IMR-90 (cell line): ENCODE measurements at regions not wholly inside any gene's neighbourhood (a gene's known extent, or its start where the extent isn't known, plus 50 kb on each side); places are given as distances from the start of the nearest gene placed in this dataset.

Experiments
- ATAC-seq: fragments of 200-7000 bp; cut with Tn5 transposase; 2 replicates; pipeline ENCODE4 v1.9.1; 2020; ENCODE audit warnings: low read depth, mild to moderate bottlenecking, moderate library complexity
- BruUV-seq: library from RNA; stranded (reverse); fragments of 400-500 nt; replicated peaks from 2 replicates; lab custom pipeline; 2021; lab: Mats Ljungman, UMichigan
- CTCF ChIA-PET: fragments of 300-600 bp; formaldehyde crosslinking; extraction: SDS; loops from one replicate; lab custom pipeline; 2021; ENCODE audit warnings: antibody characterized with exemption; lab: Yijun Ruan, JAX
- POLR2A ChIA-PET: fragments of 300-600 bp; sonication (Branson Sonifier 250); formaldehyde crosslinking; loops from one replicate; lab custom pipeline; 2022; ENCODE audit warnings: antibody characterized with exemption; ENCODE audit not compliant: unreplicated experiment; lab: Charles Lee
- DNase-seq: peaks from one replicate; pipeline ENCODE4 v3.0.0; 2013
- H2AFZ ChIP-seq: replicated peaks from 2 replicates; pipeline ENCODE3; 2013; ENCODE audit warnings: low read length, mild to moderate bottlenecking; ENCODE audit not compliant: poor library complexity
- H2AK5ac ChIP-seq: 2 replicates; pipeline ENCODE4 v1.6.1; 2013; ENCODE audit warnings: low read depth, low read length, inconsistent platforms
- H2AK9ac ChIP-seq: replicated peaks from 2 replicates; pipeline ENCODE3; 2013; ENCODE audit warnings: mild to moderate bottlenecking, low read depth, low read length, moderate library complexity; ENCODE audit not compliant: poor library complexity
- H2BK120ac ChIP-seq: 2 replicates; pipeline ENCODE4 v1.6.1; 2013; ENCODE audit warnings: low read depth, low read length, inconsistent platforms
- H2BK15ac ChIP-seq: 3 replicates; pipeline ENCODE4 v1.6.1; 2013; ENCODE audit warnings: low read depth, low read length, inconsistent platforms
- H2BK20ac ChIP-seq: 2 replicates; pipeline ENCODE4 v1.6.1; 2013; ENCODE audit warnings: low read depth, mild to moderate bottlenecking, inconsistent platforms, low read length, moderate library complexity
- H2BK5ac ChIP-seq: 2 replicates; pipeline ENCODE4 v1.6.1; 2013; ENCODE audit warnings: mild to moderate bottlenecking, low read depth, low read length, inconsistent platforms; ENCODE audit not compliant: poor library complexity, severe bottlenecking
- H3K14ac ChIP-seq: replicated peaks from 2 replicates; pipeline ENCODE4 v1.6.1; 2013; ENCODE audit warnings: low read depth, low read length, inconsistent platforms
- H3K18ac ChIP-seq: 2 replicates; pipeline ENCODE4 v1.6.1; 2013; ENCODE audit warnings: low read depth, low read length, control low read depth
- H3K23ac ChIP-seq: 2 replicates; pipeline ENCODE4 v1.6.1; 2013; ENCODE audit warnings: low read depth, low read length, inconsistent platforms
- H3K27ac ChIP-seq: 2 replicates; pipeline ENCODE4 v1.5.1; 2013; ENCODE audit warnings: mild to moderate bottlenecking, control low read depth, low read length; ENCODE audit not compliant: insufficient read depth
- H3K27me3 ChIP-seq: 2 replicates; pipeline ENCODE4 v1.6.1; 2013; ENCODE audit warnings: low read length; ENCODE audit not compliant: control insufficient read depth, insufficient read depth
- H3K36me3 ChIP-seq: 2 replicates; pipeline ENCODE4 v1.6.1; 2013; ENCODE audit warnings: low read length, mixed read lengths; ENCODE audit not compliant: control insufficient read depth, insufficient read depth
- H3K4ac ChIP-seq: 2 replicates; pipeline ENCODE4 v1.6.1; 2013; ENCODE audit warnings: low read depth, low read length, inconsistent platforms
- H3K4me1 ChIP-seq: 2 replicates; pipeline ENCODE4 v1.6.1; 2013; ENCODE audit warnings: low read length, mixed read lengths; ENCODE audit not compliant: control insufficient read depth, insufficient read depth
- H3K4me2 ChIP-seq: 2 replicates; pipeline ENCODE4 v1.6.1; 2013; ENCODE audit warnings: low read depth, mild to moderate bottlenecking, control low read depth, low read length, moderate library complexity
- H3K4me3 ChIP-seq: 2 replicates; pipeline ENCODE4 v1.5.1; 2013; ENCODE audit warnings: low read depth, mild to moderate bottlenecking, control low read depth, low read length, moderate library complexity; ENCODE audit not compliant: insufficient read depth
- H3K56ac ChIP-seq: 2 replicates; pipeline ENCODE4 v1.6.1; 2013; ENCODE audit warnings: low read length, inconsistent platforms; ENCODE audit not compliant: insufficient read depth; ENCODE audit errors: extremely low read depth
- H3K79me1 ChIP-seq, 2 experiments: 2 replicates each; pipeline ENCODE4 v1.6.1; 2013; ENCODE audit warnings: low read length in 2 of 2, inconsistent platforms in 1 of 2, low read depth in 1 of 2
- H3K9ac ChIP-seq: 2 replicates; pipeline ENCODE4 v1.6.1; 2013; ENCODE audit warnings: low read depth, low read length, control low read depth
- H3K9me1 ChIP-seq: 2 replicates; pipeline ENCODE4 v1.6.1; 2013; ENCODE audit warnings: low read length, inconsistent platforms; ENCODE audit not compliant: insufficient read depth
- H3K9me3 ChIP-seq: 2 replicates; pipeline ENCODE4 v1.6.1; 2013; ENCODE audit warnings: low read length; ENCODE audit not compliant: control insufficient read depth, insufficient read depth
- H4K20me1 ChIP-seq: 2 replicates; pipeline ENCODE4 v1.6.1; 2013; ENCODE audit warnings: low read length, inconsistent platforms; ENCODE audit not compliant: insufficient read depth
- H4K5ac ChIP-seq: 2 replicates; pipeline ENCODE4 v1.6.1; 2013; ENCODE audit warnings: mild to moderate bottlenecking, low read depth, low read length, control low read depth
- H4K8ac ChIP-seq, 2 experiments: 2 replicates each; pipeline ENCODE4 v1.6.1; 2013; ENCODE audit warnings: low read depth in 2 of 2, low read length in 2 of 2, control low read depth in 1 of 2, inconsistent platforms in 1 of 2
- H4K91ac ChIP-seq: 2 replicates; pipeline ENCODE4 v1.6.1; 2013; ENCODE audit warnings: low read depth, low read length, inconsistent platforms; ENCODE audit not compliant: insufficient read depth
- BHLHE40 ChIP-seq: fragments of 150-350 bp; IDR thresholded peaks from 2 replicates; pipeline ENCODE4 v1.6.1; 2016; ENCODE audit warnings: mild to moderate bottlenecking, low read depth, low read length
- CEBPB ChIP-seq: IDR thresholded peaks from 2 replicates; pipeline ENCODE4 v1.6.1; 2012; ENCODE audit warnings: low read depth, low read length, improper control_type of control experiment
- CHD1 ChIP-seq: IDR thresholded peaks from 2 replicates; pipeline ENCODE4 v1.6.1; 2012; ENCODE audit warnings: low read depth, low read length, improper control_type of control experiment
- CTCF ChIP-seq: conservative IDR thresholded peaks from 2 replicates; pipeline ENCODE4 v1.5.1; 2012; ENCODE audit warnings: mild to moderate bottlenecking, low read depth, low read length, improper control_type of control experiment
- ELK1 ChIP-seq: fragments of 150-350 bp; IDR thresholded peaks from 2 replicates; pipeline ENCODE4 v1.6.1; 2016; ENCODE audit warnings: low read depth, mild to moderate bottlenecking, low read length, moderate library complexity, borderline replicate concordance
- FOS ChIP-seq: fragments of 150-350 bp; IDR thresholded peaks from 2 replicates; pipeline ENCODE4 v1.6.1; 2016; ENCODE audit warnings: low read depth, low read length
- MAFK ChIP-seq: IDR thresholded peaks from 2 replicates; pipeline ENCODE4 v1.6.1; 2012; ENCODE audit warnings: low read depth, low read length, improper control_type of control experiment
- MAZ ChIP-seq: IDR thresholded peaks from 2 replicates; pipeline ENCODE4 v1.6.1; 2012; ENCODE audit warnings: low read depth, mild to moderate bottlenecking, low read length, improper control_type of control experiment, moderate library complexity, borderline replicate concordance
- POLR2A ChIP-seq: IDR thresholded peaks from 2 replicates; pipeline ENCODE4 v1.6.1; 2012; ENCODE audit warnings: mild to moderate bottlenecking, low read depth, low read length
- RAD21 ChIP-seq: IDR thresholded peaks from 2 replicates; pipeline ENCODE4 v1.6.1; 2012; ENCODE audit warnings: low read length, improper control_type of control experiment
- RCOR1 ChIP-seq: IDR thresholded peaks from 2 replicates; pipeline ENCODE4 v1.6.1; 2012; ENCODE audit warnings: mild to moderate bottlenecking, low read length, improper control_type of control experiment; ENCODE audit not compliant: insufficient replicate concordance
- SMC3 ChIP-seq: fragments of 150-350 bp; IDR thresholded peaks from 2 replicates; pipeline ENCODE4 v1.6.1; 2016; ENCODE audit warnings: low read depth, mild to moderate bottlenecking, antibody characterized with exemption, low read length, moderate library complexity
- WGBS, 2 experiments: methylation state at CpG; one replicate each; pipeline versions ENCODE4 v1.1.5 to v1.1.7; 2013; ENCODE audit warnings: missing lambda C conversion rate in 2 of 2; ENCODE audit not compliant: insufficient read length in 1 of 2; ENCODE audit errors: extremely low coverage in 2 of 2; 5-methylcytosine and 5-hydroxymethylcytosine counted together
- dilution Hi-C: fragments of 300-500 bp; cut with HindIII; formaldehyde crosslinking; loops from one replicate; pipeline ENCODE4 v1.14.3; 2018; ENCODE audit warnings: low sequenced_read_pairs; ENCODE audit not compliant: unreplicated experiment
- in situ Hi-C: fragments of 300-500 bp; cut with MboI; formaldehyde crosslinking; loops from 3 replicates; pipeline ENCODE4 v1.14.3; 2019; ENCODE audit warnings: low sequenced_read_pairs, inconsistent platforms, mixed read lengths
- intact Hi-C: fragments of 100-400 bp; cut with micrococcal nuclease; formaldehyde crosslinking; loops from 2 replicates; pipeline ENCODE4 v1.10.0; 2022

- no peaks in the 10 kb centered on the region for H3K27me3 ChIP-seq
- no peaks in the 10 kb centered on the region for H4K20me1 ChIP-seq
- no peak overlapping the region for H2BK15ac ChIP-seq
- H2AK9ac ChIP-seq = no peak overlapping the region
- H3K9ac ChIP-seq = no peak overlapping the region
- no peak overlapping the region for H2AK5ac ChIP-seq
- intact Hi-C loops = no loop called here
- H3K14ac ChIP-seq = no peak overlapping the region
- POLR2A ChIA-PET = no interaction called here
- H4K8ac ChIP-seq = no peak overlapping the region
- no TSS peak for BruUV-seq
- H3K4me2 ChIP-seq = no peak overlapping the region
- no peaks in the 10 kb centered on the region for H3K9me1 ChIP-seq
- ATAC-seq (no peak), DNase-seq (no peak)
- no peak overlapping the region for H2BK5ac ChIP-seq
- in situ Hi-C loops = no loop called here
- 80% methylated on average over 1 of the region's 2 CpGs; no CpG with 5 or more reads in 1 of the 2 experiments for WGBS, 2 experiments
- no peak for TF ChIP-seq MAZ
- no peak for TF ChIP-seq SMC3
- TF ChIP-seq CTCF = no peak
- no peak for TF ChIP-seq RAD21
- no peak for TF ChIP-seq RCOR1
- no peak for TF ChIP-seq FOS
- TF ChIP-seq CEBPB = no peak
- TF ChIP-seq BHLHE40 = no peak
- no peak for TF ChIP-seq ELK1
- no peak for TF ChIP-seq CHD1
- no peak for TF ChIP-seq POLR2A
- no peak for TF ChIP-seq MAFK
- no peaks in the 10 kb centered on the region for H3K4me1 ChIP-seq
- dilution Hi-C loops = no loop called here
- H3K56ac ChIP-seq = no peak overlapping the region
- peaks cover 3% of the 10 kb centered on the region for H3K9me3 ChIP-seq
- no peak overlapping the region for H4K91ac ChIP-seq
- H3K4me3 ChIP-seq = no peak overlapping the region
- no peaks in the 10 kb centered on the region for H3K36me3 ChIP-seq
- H3K79me1 ChIP-seq = no peaks in the 10 kb centered on the region
- CTCF ChIA-PET = no interaction called here
- no peak overlapping the region for H3K27ac ChIP-seq
- no peak overlapping the region for H2AFZ ChIP-seq
- H4K5ac ChIP-seq = no peak overlapping the region
- no peak overlapping the region for H3K18ac ChIP-seq
- no peak overlapping the region for H3K4ac ChIP-seq
- no peak overlapping the region for H2BK120ac ChIP-seq
- H3K23ac ChIP-seq = no peak overlapping the region
- H2BK20ac ChIP-seq = no peak overlapping the region
These were observed 145.6 kb upstream of the GALNT17 start for GRCh38 chr7:70986297-70986696.
